PC-9 (cell line): ENCODE measurements at regions not wholly inside any gene's neighbourhood (a gene's known extent, or its start where the extent isn't known, plus 50 kb on each side); places are given as distances from the start of the nearest gene placed in this dataset.

Experiments
- EZH2 ChIP-seq: fragments of 200-600 bp; sonication (generic); IDR thresholded peaks from 2 replicates; pipeline ENCODE4 v1.8.0; 2017; ENCODE audit warnings: antibody characterized with exemption, low read depth
- TF ChIP-seq, protein P1 (sequence below): fragments of 200-600 bp; sonication (generic); conservative IDR thresholded peaks from 2 replicates; pipeline ENCODE4 v1.6.1; 2017; ENCODE audit warnings: mixed run types, antibody characterized with exemption, mild to moderate bottlenecking, moderate library complexity

DNA sequence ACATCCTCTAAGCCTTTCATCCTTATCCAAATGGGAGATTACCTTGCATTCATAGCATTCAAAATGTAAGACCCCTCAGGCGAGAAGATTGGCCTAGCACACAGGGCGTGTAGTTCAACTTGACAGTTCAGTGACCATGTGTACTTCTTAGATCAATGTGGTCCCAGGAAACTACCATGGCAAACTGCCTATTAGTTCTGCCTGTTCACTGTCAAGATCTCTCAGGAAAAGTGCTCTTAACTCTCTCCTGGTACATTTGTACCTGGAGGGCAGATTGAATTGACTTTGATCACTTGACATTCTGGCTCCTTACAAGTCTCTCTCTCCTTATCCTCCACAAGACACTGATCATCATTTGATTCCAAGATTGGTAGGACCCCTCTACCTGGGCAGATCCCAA lies 122.4 kb downstream of the CDC7 start:
- TF ChIP-seq, protein P1, sequence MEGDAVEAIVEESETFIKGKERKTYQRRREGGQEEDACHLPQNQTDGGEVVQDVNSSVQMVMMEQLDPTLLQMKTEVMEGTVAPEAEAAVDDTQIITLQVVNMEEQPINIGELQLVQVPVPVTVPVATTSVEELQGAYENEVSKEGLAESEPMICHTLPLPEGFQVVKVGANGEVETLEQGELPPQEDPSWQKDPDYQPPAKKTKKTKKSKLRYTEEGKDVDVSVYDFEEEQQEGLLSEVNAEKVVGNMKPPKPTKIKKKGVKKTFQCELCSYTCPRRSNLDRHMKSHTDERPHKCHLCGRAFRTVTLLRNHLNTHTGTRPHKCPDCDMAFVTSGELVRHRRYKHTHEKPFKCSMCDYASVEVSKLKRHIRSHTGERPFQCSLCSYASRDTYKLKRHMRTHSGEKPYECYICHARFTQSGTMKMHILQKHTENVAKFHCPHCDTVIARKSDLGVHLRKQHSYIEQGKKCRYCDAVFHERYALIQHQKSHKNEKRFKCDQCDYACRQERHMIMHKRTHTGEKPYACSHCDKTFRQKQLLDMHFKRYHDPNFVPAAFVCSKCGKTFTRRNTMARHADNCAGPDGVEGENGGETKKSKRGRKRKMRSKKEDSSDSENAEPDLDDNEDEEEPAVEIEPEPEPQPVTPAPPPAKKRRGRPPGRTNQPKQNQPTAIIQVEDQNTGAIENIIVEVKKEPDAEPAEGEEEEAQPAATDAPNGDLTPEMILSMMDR = no peak
- TF ChIP-seq EZH2 = no peak
